ENCODE measurements at regions not wholly inside any gene's neighbourhood (a gene's known extent, or its start where the extent isn't known, plus 50 kb on each side); places are given as distances from the start of the nearest gene placed in this dataset.

DNA sequence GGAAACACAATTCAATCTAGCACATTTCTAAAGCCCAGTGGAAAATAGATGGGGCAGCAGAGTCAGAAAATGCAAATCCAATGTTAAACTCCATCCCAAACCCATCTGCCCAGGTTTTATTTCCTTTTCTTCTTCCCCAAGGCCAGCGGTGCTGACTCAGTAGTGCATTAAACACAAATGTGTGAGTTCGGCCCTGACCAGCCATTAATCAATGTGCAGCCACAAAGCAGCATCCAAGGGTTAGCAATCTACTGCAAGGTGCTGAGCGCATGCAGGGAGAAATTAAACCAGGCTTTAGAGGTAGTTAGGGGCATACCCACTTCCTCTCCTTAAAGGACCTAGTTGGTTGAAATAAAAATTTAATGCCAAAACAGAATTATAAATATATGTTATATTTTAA, 583.3 kb upstream of the PPP2R3A start:
- 61 to 64% methylated on average over 3 of the region's 3 CpGs for WGBS, 2 donors
- no peak overlapping the region for H3K27ac ChIP-seq
- DNase-seq = no peak
- no peaks in the 10 kb centered on the region for H3K27me3 ChIP-seq
- no peaks in the 10 kb centered on the region for H3K4me1 ChIP-seq
- intact Hi-C loops (cut with DNase I; ENCODE audit: low total_unique reads) = no loop called here
- no peaks in the 10 kb centered on the region for H3K36me3 ChIP-seq (ENCODE audit: low read depth, missing control alignments)
- H3K4me3 ChIP-seq = no peak overlapping the region
- TF ChIP-seq, protein P1, sequence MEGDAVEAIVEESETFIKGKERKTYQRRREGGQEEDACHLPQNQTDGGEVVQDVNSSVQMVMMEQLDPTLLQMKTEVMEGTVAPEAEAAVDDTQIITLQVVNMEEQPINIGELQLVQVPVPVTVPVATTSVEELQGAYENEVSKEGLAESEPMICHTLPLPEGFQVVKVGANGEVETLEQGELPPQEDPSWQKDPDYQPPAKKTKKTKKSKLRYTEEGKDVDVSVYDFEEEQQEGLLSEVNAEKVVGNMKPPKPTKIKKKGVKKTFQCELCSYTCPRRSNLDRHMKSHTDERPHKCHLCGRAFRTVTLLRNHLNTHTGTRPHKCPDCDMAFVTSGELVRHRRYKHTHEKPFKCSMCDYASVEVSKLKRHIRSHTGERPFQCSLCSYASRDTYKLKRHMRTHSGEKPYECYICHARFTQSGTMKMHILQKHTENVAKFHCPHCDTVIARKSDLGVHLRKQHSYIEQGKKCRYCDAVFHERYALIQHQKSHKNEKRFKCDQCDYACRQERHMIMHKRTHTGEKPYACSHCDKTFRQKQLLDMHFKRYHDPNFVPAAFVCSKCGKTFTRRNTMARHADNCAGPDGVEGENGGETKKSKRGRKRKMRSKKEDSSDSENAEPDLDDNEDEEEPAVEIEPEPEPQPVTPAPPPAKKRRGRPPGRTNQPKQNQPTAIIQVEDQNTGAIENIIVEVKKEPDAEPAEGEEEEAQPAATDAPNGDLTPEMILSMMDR (IDR thresholded peaks at IDR 0.05) = no peak
- TF ChIP-seq POLR2A (IDR thresholded peaks at IDR 0.05) = no peak
- no peaks in the 10 kb centered on the region for H3K9me3 ChIP-seq

DNA sequence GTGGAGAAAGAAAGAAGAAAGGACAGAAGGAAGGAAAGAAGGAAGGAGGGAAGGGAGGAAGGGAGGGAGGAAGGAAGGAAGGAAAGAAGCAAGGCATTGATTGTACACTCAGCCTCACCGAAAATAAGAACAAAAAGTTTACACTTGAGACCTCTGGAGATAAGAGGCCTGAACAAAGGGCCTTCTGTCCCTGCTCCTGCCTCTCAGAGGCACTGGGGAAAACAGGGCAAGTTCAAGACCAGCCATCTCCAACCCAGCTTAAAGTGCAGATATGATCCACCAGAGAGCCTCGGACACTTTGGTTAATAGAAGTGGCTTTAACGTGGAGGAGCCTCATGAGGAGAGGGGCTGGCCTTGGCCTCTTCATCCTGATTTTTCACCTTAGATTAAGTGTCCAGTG, 582.9 kb upstream of the PPP2R3A start:
- Histone ChIP-seq H3K36me3 (ENCODE audit: low read depth, missing control alignments) (no peaks in the 10 kb centered on the region), H3K27me3 (no peaks in the 10 kb centered on the region), H3K9me3 (no peaks in the 10 kb centered on the region), H3K4me3 (no peak overlapping the region), H3K4me1 (no peaks in the 10 kb centered on the region), H3K27ac (no peak overlapping the region)
- TF ChIP-seq, protein P1 (IDR thresholded peaks at IDR 0.05) = no peak
- TF ChIP-seq POLR2A (IDR thresholded peaks at IDR 0.05) = no peak
- DNase-seq = peak; percentile 50
- WGBS, 2 donors = 48 to 62% methylated on average over 3 of the region's 3 CpGs
- intact Hi-C loops (cut with DNase I; ENCODE audit: low total_unique reads) = no loop called here

GRCh38 chr3:135383301-135383700, 582.2 kb upstream of the PPP2R3A start:
- TF ChIP-seq, protein P1 (IDR thresholded peaks at IDR 0.05) = no peak
- TF ChIP-seq POLR2A (IDR thresholded peaks at IDR 0.05) = no peak
- WGBS, 2 donors = 63 to 73% methylated on average over 6 of the region's 6 CpGs
- Histone ChIP-seq H3K27ac (no peak overlapping the region), H3K4me1 (no peaks in the 10 kb centered on the region), H3K27me3 (no peaks in the 10 kb centered on the region), H3K36me3 (ENCODE audit: low read depth, missing control alignments) (no peaks in the 10 kb centered on the region), H3K4me3 (no peak overlapping the region), H3K9me3 (no peaks in the 10 kb centered on the region)
- DNase-seq = no peak
- intact Hi-C loops (cut with DNase I; ENCODE audit: low total_unique reads) = no loop called here

- intact Hi-C loops (cut with DNase I; ENCODE audit: low total_unique reads) = no loop called here
- DNase-seq = no peak
- 86 to 90% methylated on average over 4 of the region's 4 CpGs for WGBS, 2 donors
- TF ChIP-seq, protein P1 (IDR thresholded peaks at IDR 0.05) = no peak
- TF ChIP-seq POLR2A (IDR thresholded peaks at IDR 0.05) = no peak
- no peaks in the 10 kb centered on the region for H3K27me3 ChIP-seq
- no peaks in the 10 kb centered on the region for H3K4me1 ChIP-seq
- H3K9me3 ChIP-seq = no peaks in the 10 kb centered on the region
- no peaks in the 10 kb centered on the region for H3K36me3 ChIP-seq (ENCODE audit: low read depth, missing control alignments)
- no peak overlapping the region for H3K27ac ChIP-seq
- no peak overlapping the region for H3K4me3 ChIP-seq
Observed at GRCh38 chr3:135392151-135392550, 573.4 kb upstream of the PPP2R3A start.

DNA sequence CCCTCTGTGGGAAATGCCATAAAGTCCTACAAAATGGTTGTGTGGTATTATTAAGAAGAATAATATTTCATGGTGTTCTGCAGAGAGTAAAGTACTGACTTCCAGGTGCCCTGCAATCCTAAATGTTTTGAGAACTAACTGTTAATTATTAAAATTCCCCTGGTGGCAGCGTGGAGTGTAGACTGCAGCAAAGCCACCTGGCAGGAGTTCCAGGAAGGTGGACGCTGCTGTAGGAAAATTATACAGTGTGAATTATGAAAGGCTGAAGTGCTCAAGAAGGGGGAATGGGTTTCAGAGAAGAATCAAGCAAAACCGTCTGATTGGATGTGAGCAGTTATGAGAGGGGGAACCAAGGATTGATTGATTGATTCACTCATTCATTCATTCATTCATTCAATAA, 572.4 kb upstream of the PPP2R3A start:
- Histone ChIP-seq H3K4me3 (no peak overlapping the region), H3K27me3 (no peaks in the 10 kb centered on the region), H3K36me3 (ENCODE audit: low read depth, missing control alignments) (no peaks in the 10 kb centered on the region), H3K9me3 (no peaks in the 10 kb centered on the region), H3K4me1 (no peaks in the 10 kb centered on the region), H3K27ac (no peak overlapping the region)
- intact Hi-C loops (cut with DNase I; ENCODE audit: low total_unique reads) = no loop called here
- 83 to 85% methylated on average over 3 of the region's 3 CpGs for WGBS, 2 donors
- TF ChIP-seq POLR2A (IDR thresholded peaks at IDR 0.05) = no peak
- TF ChIP-seq, protein P1 (IDR thresholded peaks at IDR 0.05) = no peak
- no peak for DNase-seq
